ENCODE measurements at regions not wholly inside any gene's neighbourhood (a gene's known extent, or its start where the extent isn't known, plus 50 kb on each side); places are given as distances from the start of the nearest gene placed in this dataset.

DNA sequence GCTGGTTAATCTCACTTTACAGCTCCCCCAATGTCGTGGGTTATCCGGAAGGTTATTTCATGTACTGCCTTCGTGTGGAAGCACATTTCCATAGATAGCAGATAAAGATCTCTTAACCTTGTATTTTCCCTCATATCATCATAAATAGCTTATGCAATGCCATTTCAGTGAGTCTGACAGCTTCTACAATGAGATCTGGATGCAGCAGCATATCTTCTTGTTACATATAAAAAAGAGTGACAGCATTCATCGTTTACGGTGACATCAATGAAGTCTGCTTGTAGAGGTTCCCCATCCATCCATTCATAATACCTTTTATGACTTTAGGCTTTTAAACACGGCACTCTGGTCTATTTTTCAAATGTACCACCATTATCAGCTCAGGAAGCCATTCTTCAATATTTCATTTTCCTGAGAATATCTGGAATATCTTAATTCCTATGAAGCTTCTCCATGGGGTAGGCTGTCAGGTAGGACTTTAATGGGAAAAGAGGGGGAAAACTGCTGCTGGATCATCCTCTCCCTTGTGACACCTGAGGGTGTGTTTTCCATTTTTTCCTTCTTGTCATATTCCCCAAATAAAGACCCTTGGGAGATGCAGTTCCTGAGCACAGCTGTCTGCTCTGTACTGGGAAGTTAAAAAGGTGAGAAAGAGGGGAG is 51.9 kb upstream of the CTBP2 start:
- Histone ChIP-seq H3K27ac (no peak overlapping the region), H3K36me3 (no peaks in the 10 kb centered on the region), H3K4me1 (no peaks in the 10 kb centered on the region), H3K9ac (ENCODE audit: low read depth in 2 of 2, low read length in 2 of 2) (no peak overlapping the region), H3K9me3 (no peaks in the 10 kb centered on the region), H3K27me3 (no peaks in the 10 kb centered on the region), H3K4me3 (no peak overlapping the region)
- DNase-seq: no peak
- TF ChIP-seq CTCF (IDR thresholded peaks at IDR 0.05): no peak
- intact Hi-C loops (cut with DNase I): no loop called here

Measured in colonic mucosa (tissue), 4 donors.